ENCODE measurements at regions not wholly inside any gene's neighbourhood (a gene's known extent, or its start where the extent isn't known, plus 50 kb on each side); places are given as distances from the start of the nearest gene placed in this dataset.

DNA sequence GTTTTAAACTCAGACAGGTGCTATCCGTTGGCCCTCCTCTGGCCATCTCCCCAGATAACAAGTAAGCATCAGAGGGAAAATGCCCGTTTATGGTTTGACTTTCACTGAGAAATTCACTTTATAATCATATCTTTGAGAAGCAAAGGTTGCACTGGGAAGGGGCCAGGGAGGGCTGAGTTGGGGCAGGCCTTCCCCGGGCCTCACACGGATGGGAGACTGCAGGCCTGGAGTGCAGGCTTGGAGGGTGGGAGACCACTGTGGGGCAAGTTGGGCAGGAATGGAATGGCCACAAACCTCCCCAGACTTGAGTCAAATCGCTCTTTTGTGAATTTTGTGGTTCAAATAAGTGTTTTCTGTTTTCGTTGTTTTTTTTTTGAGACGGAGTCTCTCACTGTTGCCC lies 451.7 kb downstream of the TSHZ3 start:
- TF ChIP-seq BHLHE40 (IDR thresholded peaks at IDR 0.05; ENCODE audit: borderline replicate concordance) (no peak), LEF1 (IDR thresholded peaks at IDR 0.05; ENCODE audit: borderline replicate concordance) (no peak), FOXM1 (IDR thresholded peaks at IDR 0.05; ENCODE audit: borderline replicate concordance) (no peak), FOXK2 (IDR thresholded peaks at IDR 0.05) (no peak), ARNT (IDR thresholded peaks at IDR 0.05) (no peak), HDGF (IDR thresholded peaks at IDR 0.05; ENCODE audit: borderline replicate concordance) (no peak), SP1 (IDR thresholded peaks at IDR 0.05) (no peak), SUZ12 (IDR thresholded peaks at IDR 0.05) (no peak), FOXA1 (IDR thresholded peaks at IDR 0.05) (no peak), ELF4 (IDR thresholded peaks at IDR 0.05) (no peak), L3MBTL2 (conservative IDR thresholded peaks at IDR 0.05) (no peak), ZNF384 (IDR thresholded peaks at IDR 0.05) (no peak)
- TF ChIP-seq, protein P1, sequence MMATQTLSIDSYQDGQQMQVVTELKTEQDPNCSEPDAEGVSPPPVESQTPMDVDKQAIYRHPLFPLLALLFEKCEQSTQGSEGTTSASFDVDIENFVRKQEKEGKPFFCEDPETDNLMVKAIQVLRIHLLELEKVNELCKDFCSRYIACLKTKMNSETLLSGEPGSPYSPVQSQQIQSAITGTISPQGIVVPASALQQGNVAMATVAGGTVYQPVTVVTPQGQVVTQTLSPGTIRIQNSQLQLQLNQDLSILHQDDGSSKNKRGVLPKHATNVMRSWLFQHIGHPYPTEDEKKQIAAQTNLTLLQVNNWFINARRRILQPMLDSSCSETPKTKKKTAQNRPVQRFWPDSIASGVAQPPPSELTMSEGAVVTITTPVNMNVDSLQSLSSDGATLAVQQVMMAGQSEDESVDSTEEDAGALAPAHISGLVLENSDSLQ (IDR thresholded peaks at IDR 0.05): no peak

All from HEK293T (cell line).